KOPT-K1 (cell line): ENCODE measurements at regions not wholly inside any gene's neighbourhood (a gene's known extent, or its start where the extent isn't known, plus 50 kb on each side); places are given as distances from the start of the nearest gene placed in this dataset.
"Not testable (repeated sequence)": the region's sequence is repeated elsewhere in the genome, so short reads cannot be mapped to it uniquely, and the experiment has no call there.

ENCODE experiments used
- H3K27ac ChIP-seq: fragments of 200-600 bp; sonication (generic); 2 replicates; pipeline ENCODE4 v1.5.1; 2016; ENCODE audit warnings: antibody characterized with exemption, mild to moderate bottlenecking, low read depth, low read length; ENCODE audit not compliant: poor library complexity, severe bottlenecking
- H3K36me3 ChIP-seq: fragments of 200-600 bp; sonication (generic); 2 replicates; pipeline ENCODE4 v1.5.1; 2017; ENCODE audit warnings: antibody characterized with exemption, mild to moderate bottlenecking, low read length, moderate library complexity; ENCODE audit not compliant: insufficient read depth
- H3K9me3 ChIP-seq: fragments of 200-600 bp; sonication (generic); 2 replicates; pipeline ENCODE4 v1.5.1; 2017; ENCODE audit warnings: antibody characterized with exemption, low read length, mild to moderate bottlenecking; ENCODE audit not compliant: insufficient read depth, poor library complexity, severe bottlenecking

- Histone ChIP-seq H3K9me3 (peaks cover 11% of the 10 kb centered on the region), H3K36me3 (no peaks in the 10 kb centered on the region), H3K27ac (no peak overlapping the region)
These were observed 505.3 kb upstream of the ZNF608 start for GRCh38 chr5:125251703-125252102.

GRCh38 chr5:125253634-125254033 lies 507.2 kb upstream of the ZNF608 start:
- H3K27ac ChIP-seq, H3K36me3 ChIP-seq: not testable (repeated sequence)
- H3K9me3 ChIP-seq: peaks cover 11% of the 10 kb centered on the region

GRCh38 chr5:125254267-125254666 lies 507.8 kb upstream of the ZNF608 start:
- Histone ChIP-seq H3K9me3 (peaks cover 11% of the 10 kb centered on the region), H3K36me3 (no peaks in the 10 kb centered on the region)

GRCh38 chr5:125256296-125256695 lies 509.9 kb upstream of the ZNF608 start:
- Histone ChIP-seq H3K27ac (no peak overlapping the region), H3K36me3 (no peaks in the 10 kb centered on the region), H3K9me3 (peaks cover 11% of the 10 kb centered on the region)

More at GRCh38 chr5:125254267-125254666, 507.8 kb upstream of the ZNF608 start:
- H3K27ac ChIP-seq: no peak overlapping the region

GRCh38 chr5:125257057-125257972 lies 510.9 kb upstream of the ZNF608 start:
- Histone ChIP-seq H3K27ac (no peak overlapping the region), H3K36me3 (no peaks in the 10 kb centered on the region), H3K9me3 (peaks cover 11% of the 10 kb centered on the region)

- no peak overlapping the region for H3K27ac ChIP-seq
- no peaks in the 10 kb centered on the region for H3K36me3 ChIP-seq
- peaks cover 11% of the 10 kb centered on the region for H3K9me3 ChIP-seq
These were observed 511.6 kb upstream of the ZNF608 start for GRCh38 chr5:125257997-125258396.

GRCh38 chr5:125258615-125259014 lies 512.2 kb upstream of the ZNF608 start:
- Histone ChIP-seq H3K27ac (no peak overlapping the region), H3K9me3 (peaks cover 11% of the 10 kb centered on the region), H3K36me3 (no peaks in the 10 kb centered on the region)

- Histone ChIP-seq H3K36me3 (no peaks in the 10 kb centered on the region), H3K9me3 (no peaks in the 10 kb centered on the region), H3K27ac (no peak overlapping the region)
These were observed 515.2 kb upstream of the ZNF608 start for GRCh38 chr5:125261505-125262250.

- H3K36me3 ChIP-seq: no peaks in the 10 kb centered on the region
- no peaks in the 10 kb centered on the region for H3K9me3 ChIP-seq
- no peak overlapping the region for H3K27ac ChIP-seq
These were observed 516.3 kb upstream of the ZNF608 start for GRCh38 chr5:125262782-125263181.

GRCh38 chr5:125263356-125263755 lies 516.9 kb upstream of the ZNF608 start:
- no peak overlapping the region for H3K27ac ChIP-seq
- no peaks in the 10 kb centered on the region for H3K36me3 ChIP-seq

GRCh38 chr5:125266106-125266505 lies 519.7 kb upstream of the ZNF608 start:
- H3K9me3 ChIP-seq: no peaks in the 10 kb centered on the region
- H3K36me3 ChIP-seq: no peaks in the 10 kb centered on the region
- H3K27ac ChIP-seq: no peak overlapping the region

More at GRCh38 chr5:125263356-125263755, 516.9 kb upstream of the ZNF608 start:
- no peaks in the 10 kb centered on the region for H3K9me3 ChIP-seq

- Histone ChIP-seq H3K36me3 (no peaks in the 10 kb centered on the region), H3K9me3 (no peaks in the 10 kb centered on the region), H3K27ac (no peak overlapping the region)
These were observed 521.3 kb upstream of the ZNF608 start for GRCh38 chr5:125267636-125268248.

- no peaks in the 10 kb centered on the region for H3K36me3 ChIP-seq
- H3K27ac ChIP-seq: no peak overlapping the region
- no peaks in the 10 kb centered on the region for H3K9me3 ChIP-seq
These were observed 523.5 kb upstream of the ZNF608 start for GRCh38 chr5:125269926-125270325.

GRCh38 chr5:125272357-125272756 lies 525.9 kb upstream of the ZNF608 start:
- no peak overlapping the region for H3K27ac ChIP-seq
- H3K9me3 ChIP-seq: no peaks in the 10 kb centered on the region
- no peaks in the 10 kb centered on the region for H3K36me3 ChIP-seq

GRCh38 chr5:125274211-125274610 lies 527.8 kb upstream of the ZNF608 start:
- Histone ChIP-seq H3K27ac (no peak overlapping the region), H3K9me3 (no peaks in the 10 kb centered on the region), H3K36me3 (no peaks in the 10 kb centered on the region)
